ENCODE measurements at regions not wholly inside any gene's neighbourhood (a gene's known extent, or its start where the extent isn't known, plus 50 kb on each side); places are given as distances from the start of the nearest gene placed in this dataset.

DNA sequence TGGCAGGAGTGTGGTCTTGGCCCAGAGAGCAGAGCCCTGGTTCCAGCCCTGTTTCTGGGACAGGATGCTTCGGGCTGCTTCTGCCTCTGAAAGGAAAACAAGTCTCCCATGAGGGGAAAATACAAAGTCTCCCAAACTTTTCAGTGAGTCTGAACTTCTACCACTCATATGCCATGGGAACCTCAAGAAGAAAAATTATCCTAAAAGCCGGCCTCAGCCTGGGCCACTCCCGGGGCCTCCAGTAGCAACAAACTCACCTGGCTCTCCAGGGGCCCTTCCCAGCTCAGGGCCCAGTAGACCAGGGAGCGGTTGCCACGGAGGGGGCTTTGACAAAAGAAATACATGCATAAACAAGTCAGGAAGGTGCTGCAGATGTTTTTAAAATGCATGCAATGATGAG, 289.2 kb upstream of the HDAC4 start:
- peaks cover 13% of the 10 kb centered on the region for H3K4me1 ChIP-seq
- H3K27ac ChIP-seq: no peak overlapping the region
- H3K36me3 ChIP-seq: no peaks in the 10 kb centered on the region
- peak in 1 of 2 donors; percentile 66 for DNase-seq (ENCODE audit: low spot score in 2 of 2)
- H3K4me3 ChIP-seq: no peak overlapping the region
- WGBS: 87% methylated on average over 5 of the region's 5 CpGs
- TF ChIP-seq POLR2A (IDR thresholded peaks at IDR 0.05): no peak
- no peaks in the 10 kb centered on the region for H3K9me3 ChIP-seq
- peaks cover 17% of the 10 kb centered on the region for H3K27me3 ChIP-seq

DNA sequence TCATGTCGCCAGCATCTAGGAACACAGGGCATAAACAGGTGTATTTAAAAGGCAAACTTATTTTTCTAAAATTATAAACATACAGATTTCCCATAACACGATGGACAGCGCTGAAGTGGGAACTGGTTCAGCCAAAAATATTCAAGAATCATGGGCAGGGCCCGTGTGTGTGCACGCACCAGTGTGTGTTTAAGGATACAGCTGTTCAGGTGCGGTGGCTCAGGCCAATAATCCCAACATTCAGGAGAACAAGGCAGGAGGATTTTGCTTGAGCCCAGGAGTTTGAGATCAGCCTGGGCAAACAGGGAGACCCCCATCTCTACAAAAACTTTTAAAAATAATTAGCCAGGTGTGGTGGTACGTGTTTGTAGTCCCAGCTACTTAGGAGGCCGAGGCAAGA, 288.6 kb upstream of the HDAC4 start:
- no peaks in the 10 kb centered on the region for H3K36me3 ChIP-seq
- peaks cover 13% of the 10 kb centered on the region for H3K4me1 ChIP-seq
- peaks cover 21% of the 10 kb centered on the region for H3K27me3 ChIP-seq
- no peaks in the 10 kb centered on the region for H3K9me3 ChIP-seq
- 77% methylated on average over 8 of the region's 8 CpGs for WGBS
- TF ChIP-seq POLR2A (IDR thresholded peaks at IDR 0.05) (no peak), EP300 (IDR thresholded peaks at IDR 0.05) (no peak), POLR2AphosphoS5 (IDR thresholded peaks at IDR 0.05) (no peak)
- TF ChIP-seq, protein P1, sequence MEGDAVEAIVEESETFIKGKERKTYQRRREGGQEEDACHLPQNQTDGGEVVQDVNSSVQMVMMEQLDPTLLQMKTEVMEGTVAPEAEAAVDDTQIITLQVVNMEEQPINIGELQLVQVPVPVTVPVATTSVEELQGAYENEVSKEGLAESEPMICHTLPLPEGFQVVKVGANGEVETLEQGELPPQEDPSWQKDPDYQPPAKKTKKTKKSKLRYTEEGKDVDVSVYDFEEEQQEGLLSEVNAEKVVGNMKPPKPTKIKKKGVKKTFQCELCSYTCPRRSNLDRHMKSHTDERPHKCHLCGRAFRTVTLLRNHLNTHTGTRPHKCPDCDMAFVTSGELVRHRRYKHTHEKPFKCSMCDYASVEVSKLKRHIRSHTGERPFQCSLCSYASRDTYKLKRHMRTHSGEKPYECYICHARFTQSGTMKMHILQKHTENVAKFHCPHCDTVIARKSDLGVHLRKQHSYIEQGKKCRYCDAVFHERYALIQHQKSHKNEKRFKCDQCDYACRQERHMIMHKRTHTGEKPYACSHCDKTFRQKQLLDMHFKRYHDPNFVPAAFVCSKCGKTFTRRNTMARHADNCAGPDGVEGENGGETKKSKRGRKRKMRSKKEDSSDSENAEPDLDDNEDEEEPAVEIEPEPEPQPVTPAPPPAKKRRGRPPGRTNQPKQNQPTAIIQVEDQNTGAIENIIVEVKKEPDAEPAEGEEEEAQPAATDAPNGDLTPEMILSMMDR (IDR thresholded peaks at IDR 0.05): no peak
- no peak overlapping the region for H3K27ac ChIP-seq
- H3K4me3 ChIP-seq: no peak overlapping the region
- DNase-seq (ENCODE audit: low spot score in 2 of 2): no peak

DNA sequence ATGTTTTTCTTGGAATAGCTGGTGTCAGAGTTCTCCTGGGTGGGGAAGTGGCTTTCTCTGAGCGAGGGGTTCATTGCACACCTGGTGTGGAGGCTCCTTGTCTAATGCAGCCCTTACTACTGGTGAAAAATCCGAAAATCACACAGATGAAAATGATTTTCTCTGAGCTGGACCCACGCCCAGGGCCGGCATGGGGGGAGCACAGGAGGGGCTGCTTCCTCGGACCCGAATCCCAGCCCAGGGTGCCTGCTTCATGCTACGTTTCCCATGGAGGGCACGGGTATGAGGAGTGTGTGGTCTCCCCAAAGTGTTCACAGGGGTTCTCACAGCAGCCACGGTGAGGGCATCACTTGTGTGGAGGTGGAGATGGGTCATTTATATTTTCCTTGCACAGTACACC, 288.0 kb upstream of the HDAC4 start:
- DNase-seq (ENCODE audit: low spot score in 2 of 2): peak in 1 of 2 donors; percentile 59
- Histone ChIP-seq H3K27ac (no peak overlapping the region), H3K9me3 (no peaks in the 10 kb centered on the region), H3K27me3 (peaks cover 25% of the 10 kb centered on the region), H3K4me1 (peaks cover 13% of the 10 kb centered on the region), H3K36me3 (no peaks in the 10 kb centered on the region), H3K4me3 (no peak overlapping the region)
- TF ChIP-seq, protein P1 (IDR thresholded peaks at IDR 0.05): no peak
- WGBS: 76% methylated on average over 9 of the region's 9 CpGs

DNA sequence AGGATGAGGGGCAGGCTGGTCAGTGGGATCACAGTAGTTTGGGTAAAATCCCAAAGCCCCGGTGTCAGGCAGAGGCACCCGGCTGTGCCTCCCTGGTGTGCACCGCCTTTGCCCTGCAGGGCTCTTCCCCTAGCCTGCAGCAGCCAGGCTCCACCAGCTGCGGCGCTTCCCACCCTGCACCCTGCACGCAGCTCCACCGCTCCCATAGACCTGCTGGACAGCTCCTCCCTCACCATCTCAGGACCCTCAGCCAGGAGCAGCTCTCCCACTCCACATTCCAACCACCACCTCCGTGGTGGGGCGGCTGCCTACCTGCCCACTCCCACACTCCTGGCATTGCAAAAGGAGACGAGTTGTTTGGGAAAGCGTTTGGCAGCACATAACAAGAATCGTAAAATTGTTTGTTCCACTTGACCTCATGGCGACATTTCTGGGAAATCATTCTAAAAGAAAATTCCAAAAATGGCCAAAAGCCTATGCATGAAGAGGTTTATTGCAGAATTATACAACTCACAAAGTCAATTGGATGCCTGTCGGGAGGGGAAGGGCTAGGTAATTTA, 287.4 kb upstream of the HDAC4 start:
- peaks cover 13% of the 10 kb centered on the region for H3K4me1 ChIP-seq
- DNase-seq (ENCODE audit: low spot score in 2 of 2): peak in 1 of 2 donors; percentile 44
- H3K4me3 ChIP-seq: no peak overlapping the region
- WGBS: 39% methylated on average over 14 of the region's 14 CpGs
- no peaks in the 10 kb centered on the region for H3K9me3 ChIP-seq
- no peak for TF ChIP-seq EP300 (IDR thresholded peaks at IDR 0.05)
- TF ChIP-seq, protein P1 (IDR thresholded peaks at IDR 0.05): peak in 1 of 2 donors; percentile 32
- no peak for TF ChIP-seq POLR2AphosphoS5 (IDR thresholded peaks at IDR 0.05)
- H3K36me3 ChIP-seq: no peaks in the 10 kb centered on the region
- peaks cover 27% of the 10 kb centered on the region for H3K27me3 ChIP-seq
- H3K27ac ChIP-seq: no peak overlapping the region

DNA sequence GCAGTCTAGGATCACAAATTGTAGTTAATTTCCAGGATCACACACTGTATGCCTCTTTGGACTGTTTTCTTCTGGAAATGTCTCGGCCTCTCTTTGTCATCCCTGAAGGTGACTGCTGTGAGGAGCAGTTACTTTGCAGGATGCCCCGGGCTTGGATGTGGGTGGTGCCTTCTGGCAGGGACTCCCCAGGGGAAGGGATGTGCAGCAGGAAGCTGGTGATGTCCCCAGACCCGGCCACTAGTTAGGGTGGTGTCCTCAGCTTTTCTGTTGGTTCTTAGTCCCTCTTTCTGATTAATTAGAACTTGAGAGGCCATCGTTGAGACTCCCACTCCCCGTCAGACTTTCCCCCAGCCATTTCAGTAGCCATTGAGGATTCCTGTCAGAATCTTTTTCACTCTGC, 286.6 kb upstream of the HDAC4 start:
- Histone ChIP-seq H3K36me3 (no peaks in the 10 kb centered on the region), H3K9me3 (no peaks in the 10 kb centered on the region), H3K4me1 (peaks cover 13% of the 10 kb centered on the region), H3K4me3 (no peak overlapping the region), H3K27ac (no peak overlapping the region), H3K27me3 (peaks cover 27% of the 10 kb centered on the region)
- TF ChIP-seq EP300 (IDR thresholded peaks at IDR 0.05) (no peak), POLR2AphosphoS5 (IDR thresholded peaks at IDR 0.05) (no peak), POLR2A (IDR thresholded peaks at IDR 0.05) (no peak)
- TF ChIP-seq, protein P1 (IDR thresholded peaks at IDR 0.05): no peak
- peak in 1 of 2 donors; percentile 50 for DNase-seq (ENCODE audit: low spot score in 2 of 2)
- 74% methylated on average over 5 of the region's 5 CpGs for WGBS

DNA sequence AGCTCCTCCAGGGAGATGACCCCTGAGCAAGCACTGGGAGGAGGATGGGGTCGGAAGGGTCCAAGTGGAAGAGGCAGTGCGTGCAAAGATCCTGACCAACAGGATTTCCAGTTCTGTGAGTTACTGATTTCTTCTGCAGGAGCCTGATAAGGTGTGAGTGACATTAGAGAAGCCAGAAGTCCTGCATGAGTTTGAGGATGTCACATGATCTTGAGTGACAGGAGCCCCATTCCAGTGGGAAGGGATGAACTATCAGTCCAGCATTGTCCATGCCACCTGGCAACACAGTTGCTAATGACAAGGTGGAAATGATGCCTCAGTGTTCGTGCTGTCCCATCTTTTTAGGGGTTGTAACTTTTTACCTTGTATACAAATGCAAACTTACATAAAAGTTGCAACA, 285.1 kb upstream of the HDAC4 start:
- TF ChIP-seq POLR2A (IDR thresholded peaks at IDR 0.05) (no peak), EP300 (IDR thresholded peaks at IDR 0.05) (no peak), POLR2AphosphoS5 (IDR thresholded peaks at IDR 0.05) (no peak)
- TF ChIP-seq, protein P1 (IDR thresholded peaks at IDR 0.05): no peak
- H3K9me3 ChIP-seq: no peaks in the 10 kb centered on the region
- H3K36me3 ChIP-seq: no peaks in the 10 kb centered on the region
- WGBS: 90% methylated on average over 3 of the region's 3 CpGs
- H3K4me3 ChIP-seq: no peak overlapping the region
- H3K27ac ChIP-seq: no peak overlapping the region
- peaks cover 6% of the 10 kb centered on the region for H3K4me1 ChIP-seq
- H3K27me3 ChIP-seq: peaks cover 24% of the 10 kb centered on the region
- DNase-seq (ENCODE audit: low spot score in 2 of 2): no peak

Measured in suprapubic skin (tissue), 4 donors.